Natural killer cell (primary cell): ENCODE measurements at regions not wholly inside any gene's neighbourhood (a gene's known extent, or its start where the extent isn't known, plus 50 kb on each side); places are given as distances from the start of the nearest gene placed in this dataset.
"Not testable (repeated sequence)": the region's sequence is repeated elsewhere in the genome, so short reads cannot be mapped to it uniquely, and the experiment has no call there.

Experiments used
- ATAC-seq, 3 donors: fragments of 150-1000 bp in 2 of 3; fragments of 200-7000 bp in 1 of 3; cut with Tn5 transposase; 1 replicate in 1 of 3; 2 replicates in 2 of 3; pipeline ENCODE4 v1.10.0; 2021; ENCODE audit warnings: mild to moderate bottlenecking in 2 of 3, moderate library complexity in 2 of 3
- DNase-seq, 2 donors: peaks; one replicate each; pipeline versions ENCODE4 v3.0.0 to v3.0.0-alpha.2; 2013 to 2021; ENCODE audit warnings: mixed read lengths in 1 of 2
- H3K27ac ChIP-seq: one replicate; pipeline ENCODE4 v1.5.1; 2013; ENCODE audit warnings: mild to moderate bottlenecking, low read length
- H3K27me3 ChIP-seq: one replicate; pipeline ENCODE4 v1.6.1; 2013; ENCODE audit warnings: low read length; ENCODE audit not compliant: control insufficient read depth, insufficient read depth
- H3K36me3 ChIP-seq: one replicate; pipeline ENCODE4 v1.6.1; 2013; ENCODE audit warnings: low read length; ENCODE audit not compliant: control insufficient read depth, insufficient read depth
- H3K4me1 ChIP-seq: one replicate; pipeline ENCODE4 v1.6.1; 2013; ENCODE audit warnings: low read length; ENCODE audit not compliant: control insufficient read depth, insufficient read depth
- H3K4me3 ChIP-seq: one replicate; pipeline ENCODE4 v1.5.1; 2013; ENCODE audit warnings: low read length
- H3K9me3 ChIP-seq: one replicate; pipeline ENCODE4 v1.6.1; 2013; ENCODE audit warnings: low read length; ENCODE audit not compliant: control insufficient read depth, insufficient read depth
- H3K27ac Mint-ChIP-seq, 2 donors: one replicate each; pipeline ENCODE4 v1.8.0; 2022; ENCODE audit warnings: mild to moderate bottlenecking in 2 of 2, mixed read lengths in 2 of 2, moderate library complexity in 1 of 2
- H3K27me3 Mint-ChIP-seq, 2 donors: one replicate each; pipeline ENCODE4 v1.8.0; 2022; ENCODE audit warnings: low read depth in 2 of 2, mixed read lengths in 2 of 2
- H3K36me3 Mint-ChIP-seq: one replicate; pipeline ENCODE4 v1.8.0; 2022; ENCODE audit warnings: mixed read lengths
- H3K4me1 Mint-ChIP-seq, 2 donors: one replicate each; pipeline ENCODE4 v1.8.0; 2022; ENCODE audit warnings: mixed read lengths in 2 of 2
- H3K4me3 Mint-ChIP-seq: one replicate; pipeline ENCODE4 v1.8.0; 2022; ENCODE audit warnings: mild to moderate bottlenecking, moderate library complexity, mixed read lengths
- H3K9me3 Mint-ChIP-seq, 2 donors: one replicate each; pipeline ENCODE4 v1.8.0; 2022; ENCODE audit warnings: mixed read lengths in 2 of 2
- CTCF ChIP-seq: fragments of 200-600 bp; IDR thresholded peaks from one replicate; pipeline ENCODE4 v1.8.0; 2022; ENCODE audit warnings: antibody characterized with exemption
- WGBS: methylation state at CpG from one replicate; pipeline ENCODE4 v1.1.7; 2013; ENCODE audit warnings: missing lambda C conversion rate; ENCODE audit not compliant: insufficient coverage; 5-methylcytosine and 5-hydroxymethylcytosine counted together
- intact Hi-C: fragments of 100-400 bp; cut with micrococcal nuclease; formaldehyde crosslinking; loops from one replicate; pipeline ENCODE4 v1.14.2; 2022

- H3K4me1 Mint-ChIP-seq, intact Hi-C loops, H3K4me3 Mint-ChIP-seq, H3K9me3 Mint-ChIP-seq, DNase-seq, H3K4me1 ChIP-seq, H3K27ac ChIP-seq, H3K36me3 ChIP-seq, H3K4me3 ChIP-seq, H3K27me3 Mint-ChIP-seq, H3K36me3 Mint-ChIP-seq, H3K27ac Mint-ChIP-seq, H3K27me3 ChIP-seq, H3K9me3 ChIP-seq, ATAC-seq: not testable (repeated sequence)
- 82% methylated on average over 3 of the region's 3 CpGs for WGBS
These were observed 87.8 kb downstream of the TENT5D start for GRCh38 chrX:80508083-80508482.

GRCh38 chrX:80511969-80512760 lies 91.9 kb downstream of the TENT5D start:
- no peak overlapping the region for H3K4me3 ChIP-seq
- no peaks in the 10 kb centered on the region for H3K9me3 ChIP-seq
- H3K4me1 Mint-ChIP-seq = peaks cover 0 to 5% of the 10 kb centered on the region in 2 donors
- no peaks in the 10 kb centered on the region for H3K27me3 Mint-ChIP-seq
- no peaks in the 10 kb centered on the region for H3K36me3 Mint-ChIP-seq
- intact Hi-C loops = no loop called here
- no peak overlapping the region for H3K27ac ChIP-seq
- no peaks in the 10 kb centered on the region for H3K36me3 ChIP-seq
- no peaks in the 10 kb centered on the region for H3K9me3 Mint-ChIP-seq
- H3K27ac Mint-ChIP-seq = no peak overlapping the region
- DNase-seq (no peak), ATAC-seq (no peak)
- no peak for TF ChIP-seq CTCF
- no peaks in the 10 kb centered on the region for H3K4me1 ChIP-seq
- 69% methylated on average over 3 of the region's 7 CpGs for WGBS
- H3K4me3 Mint-ChIP-seq = no peak overlapping the region
- no peaks in the 10 kb centered on the region for H3K27me3 ChIP-seq

- H3K4me1 Mint-ChIP-seq = peaks cover 0 to 5% of the 10 kb centered on the region in 2 donors
- Histone ChIP-seq H3K27ac (no peak overlapping the region), H3K4me3 (no peak overlapping the region), H3K36me3 (no peaks in the 10 kb centered on the region), H3K4me1 (no peaks in the 10 kb centered on the region), H3K27me3 (no peaks in the 10 kb centered on the region), H3K9me3 (no peaks in the 10 kb centered on the region)
- whole genome bisulfite sequencing = 79% methylated on average over 2 of the region's 4 CpGs
- intact Hi-C loops = no loop called here
- no peak overlapping the region for H3K4me3 Mint-ChIP-seq
- H3K27ac Mint-ChIP-seq = no peak overlapping the region
- no peaks in the 10 kb centered on the region for H3K27me3 Mint-ChIP-seq
- no peaks in the 10 kb centered on the region for H3K36me3 Mint-ChIP-seq
- H3K9me3 Mint-ChIP-seq = peaks cover 0 to under 1% of the 10 kb centered on the region in 2 donors
- no peak for DNase-seq
- TF ChIP-seq CTCF = no peak
- no peak for ATAC-seq
These were observed 92.7 kb downstream of the TENT5D start for GRCh38 chrX:80512924-80513323.

- Histone ChIP-seq H3K4me3 (no peak overlapping the region), H3K4me1 (no peaks in the 10 kb centered on the region), H3K36me3 (no peaks in the 10 kb centered on the region), H3K27ac (no peak overlapping the region), H3K27me3 (no peaks in the 10 kb centered on the region), H3K9me3 (no peaks in the 10 kb centered on the region)
- ATAC-seq (no peak), DNase-seq (no peak)
- H3K27ac Mint-ChIP-seq = no peak overlapping the region
- H3K9me3 Mint-ChIP-seq = peaks cover 0 to 3% of the 10 kb centered on the region in 2 donors
- peaks cover 0 to 5% of the 10 kb centered on the region in 2 donors for H3K4me1 Mint-ChIP-seq
- H3K27me3 Mint-ChIP-seq = no peaks in the 10 kb centered on the region
- intact Hi-C loops = no loop called here
- H3K4me3 Mint-ChIP-seq = no peak overlapping the region
- WGBS = 10% methylated on average over 2 of the region's 2 CpGs
- TF ChIP-seq CTCF = no peak
- no peaks in the 10 kb centered on the region for H3K36me3 Mint-ChIP-seq
These were observed 93.4 kb downstream of the TENT5D start for GRCh38 chrX:80513625-80514024.
